ENCODE measurements at regions not wholly inside any gene's neighbourhood (a gene's known extent, or its start where the extent isn't known, plus 50 kb on each side); places are given as distances from the start of the nearest gene placed in this dataset.

DNA sequence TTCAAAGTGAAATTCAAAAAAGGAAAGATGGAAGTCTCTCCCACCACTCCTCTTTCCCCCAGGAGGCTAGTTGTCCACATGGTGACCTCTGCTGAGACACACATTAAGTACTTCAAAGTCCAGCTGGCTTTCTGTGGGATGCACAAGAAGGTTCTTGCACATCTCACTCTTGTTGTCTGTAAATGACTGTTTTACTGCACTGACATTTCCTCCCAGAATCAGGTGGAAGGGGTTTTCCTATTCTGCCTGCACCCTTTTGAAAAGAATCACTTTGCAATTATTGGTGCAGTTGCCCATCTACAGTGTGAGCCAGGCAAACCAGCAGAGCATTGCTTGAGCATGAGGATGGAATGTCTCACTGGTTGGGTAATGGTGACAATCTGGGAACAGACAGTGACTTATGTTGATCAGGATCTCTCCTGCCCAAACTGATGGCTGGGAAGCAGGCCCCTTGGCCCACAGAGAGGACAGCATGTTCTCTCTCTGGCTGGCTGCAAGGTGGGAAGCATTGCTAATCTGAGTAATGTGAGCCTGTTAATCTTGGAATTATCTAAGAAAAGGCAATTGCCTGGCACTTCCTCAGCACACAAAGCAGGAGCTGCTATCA lies 347.7 kb upstream of the SATB1 start:
- DNase-seq (ENCODE audit: low spot score), result no peak

DNA sequence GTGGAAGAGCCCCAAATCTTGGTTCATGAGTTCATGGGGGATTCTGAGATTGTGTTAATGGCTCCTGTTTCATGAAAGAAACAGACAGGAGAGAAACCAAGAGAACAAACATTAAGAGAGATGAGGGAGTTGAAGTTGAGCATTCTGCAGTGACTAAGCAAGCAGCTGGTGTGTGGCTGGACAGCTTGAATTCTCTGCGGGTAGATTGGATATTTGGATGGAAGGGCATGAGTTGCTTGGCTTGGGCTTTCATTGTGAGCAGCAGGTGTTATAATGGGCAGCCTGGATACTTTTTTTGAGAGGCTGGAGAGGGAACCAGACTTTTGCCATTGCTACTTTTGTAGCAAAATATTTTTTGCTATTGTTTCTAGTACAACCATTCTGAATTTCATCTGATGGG lies 346.8 kb upstream of the SATB1 start:
- DNase-seq (ENCODE audit: low spot score), result no peak

GRCh38 chr3:18770800-18771199 lies 345.7 kb upstream of the SATB1 start:
- DNase-seq (ENCODE audit: low spot score), result no peak

- no peak for DNase-seq (ENCODE audit: low spot score)
Observed at GRCh38 chr3:18767756-18768303, 342.7 kb upstream of the SATB1 start.

- DNase-seq (ENCODE audit: low spot score), result no peak
Observed at GRCh38 chr3:18766974-18767373, 341.8 kb upstream of the SATB1 start.

- DNase-seq (ENCODE audit: low spot score), result no peak
Observed at GRCh38 chr3:18765662-18766061, 340.5 kb upstream of the SATB1 start.

DNA sequence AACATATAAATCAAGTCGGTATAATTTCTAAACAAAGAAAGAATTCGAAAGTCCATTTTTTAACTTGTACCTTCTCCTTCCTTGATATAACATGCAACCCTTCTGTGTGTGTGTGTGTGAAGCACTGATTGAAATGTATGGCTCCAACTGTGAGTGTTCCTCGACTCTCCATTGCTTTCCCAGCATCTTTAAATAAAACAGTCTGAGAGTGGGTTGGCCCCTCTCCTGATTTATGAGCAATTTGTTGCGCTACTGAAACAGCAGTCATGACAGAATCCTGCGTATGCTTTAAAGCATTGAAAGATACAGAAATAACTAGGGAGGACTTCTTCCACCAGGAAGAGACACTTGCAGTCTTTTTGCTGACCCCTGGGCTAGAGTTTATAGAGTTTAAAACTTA lies 340.0 kb upstream of the SATB1 start:
- no peak for DNase-seq (ENCODE audit: low spot score)

DNA sequence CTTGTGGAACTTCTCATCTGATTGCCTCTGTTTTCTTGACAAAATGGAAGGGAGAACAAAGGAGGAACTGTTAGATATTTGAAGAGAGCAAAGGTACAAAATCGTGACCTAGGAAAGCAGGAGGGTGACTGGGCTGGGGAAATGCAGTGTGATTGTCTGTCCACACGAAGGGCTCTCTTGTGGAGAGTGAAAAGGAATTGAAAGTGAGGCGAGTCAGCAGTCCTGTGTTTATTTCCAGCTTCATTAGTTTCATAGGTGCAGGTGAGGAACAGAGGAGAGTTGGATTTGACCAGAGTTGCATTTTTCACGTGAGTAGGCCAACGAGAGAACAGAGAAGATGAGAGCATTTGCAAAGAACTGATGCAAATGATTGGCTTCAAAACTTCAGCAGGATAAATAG lies 336.4 kb upstream of the SATB1 start:
- DNase-seq (ENCODE audit: low spot score), result no peak

DNA sequence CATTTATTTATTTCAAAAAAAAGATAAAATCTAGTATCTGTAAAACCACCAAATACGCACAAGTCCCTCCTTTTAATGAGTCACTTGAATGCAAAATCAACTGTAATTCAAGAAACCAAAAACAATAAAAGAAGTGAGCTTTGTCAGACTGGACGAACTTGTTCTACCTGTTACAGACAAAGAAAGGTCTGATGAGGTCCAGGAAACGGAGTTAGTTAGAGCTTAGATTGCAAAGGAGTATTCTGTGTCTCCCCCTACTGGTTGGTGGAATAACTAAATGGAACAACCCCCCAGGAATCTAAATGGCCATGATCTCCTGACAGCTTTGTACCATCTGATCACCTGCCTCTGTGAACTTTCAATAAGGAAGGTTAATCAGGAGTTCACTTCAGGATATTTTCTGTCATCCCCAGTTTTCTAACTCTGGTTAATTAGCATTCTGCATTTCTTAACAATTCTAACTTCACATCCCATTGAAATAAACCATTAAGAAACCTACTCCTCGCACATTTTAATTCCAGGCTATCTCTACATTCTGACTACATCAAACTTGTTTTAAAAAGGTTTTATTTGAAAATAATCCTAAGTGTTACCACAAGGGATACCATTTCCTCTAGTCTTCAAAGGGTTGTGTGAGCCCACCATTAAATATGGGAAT lies 333.0 kb upstream of the SATB1 start:
- DNase-seq (ENCODE audit: low spot score), result peak; percentile 1

GRCh38 chr3:18757476-18757875 lies 332.3 kb upstream of the SATB1 start:
- no peak for DNase-seq (ENCODE audit: low spot score)

GRCh38 chr3:18752273-18752934 lies 327.3 kb upstream of the SATB1 start:
- DNase-seq (ENCODE audit: low spot score), result no peak

GRCh38 chr3:18751514-18751913 lies 326.4 kb upstream of the SATB1 start:
- no peak for DNase-seq (ENCODE audit: low spot score)

DNA sequence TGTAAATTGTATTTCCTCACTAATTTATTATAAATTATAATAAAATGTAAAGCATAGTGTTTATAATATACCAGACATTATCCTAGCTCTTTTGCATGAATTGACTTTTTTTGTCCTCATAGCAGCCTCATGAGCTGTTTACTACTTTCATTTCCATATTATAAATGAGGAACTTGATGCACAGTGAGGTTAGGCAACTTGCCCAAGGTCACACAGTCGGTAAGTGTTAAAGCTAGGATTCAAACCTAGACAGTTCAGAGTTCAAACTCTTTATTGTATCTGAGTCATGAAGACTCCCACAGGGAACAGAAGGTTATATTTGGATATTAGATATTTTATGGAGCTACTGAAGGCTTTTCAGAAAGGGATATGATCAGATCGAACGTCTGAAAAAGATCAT lies 322.2 kb upstream of the SATB1 start:
- no peak for DNase-seq (ENCODE audit: low spot score)

- DNase-seq (ENCODE audit: low spot score), result no peak
Observed at GRCh38 chr3:18745472-18745871, 320.3 kb upstream of the SATB1 start.

DNA sequence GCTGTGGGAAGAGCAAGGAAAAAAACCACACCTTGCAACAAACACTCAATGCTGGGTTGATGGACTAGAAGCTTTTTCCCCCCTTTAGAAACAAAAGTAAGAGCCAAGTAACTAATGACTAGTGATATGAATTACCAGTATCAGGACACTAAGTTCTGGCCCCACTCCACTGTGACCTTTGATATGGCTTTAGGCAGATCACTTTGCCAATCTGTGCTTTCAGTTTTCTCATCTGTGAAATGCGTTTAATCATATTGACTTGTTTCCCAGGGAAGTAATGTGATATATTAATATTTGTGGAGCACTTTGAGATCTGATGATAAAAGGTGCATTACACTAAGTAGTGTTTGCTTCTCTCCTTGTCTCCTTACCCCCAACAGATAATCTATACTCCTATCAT lies 319.3 kb upstream of the SATB1 start:
- no peak for DNase-seq (ENCODE audit: low spot score)

DNA sequence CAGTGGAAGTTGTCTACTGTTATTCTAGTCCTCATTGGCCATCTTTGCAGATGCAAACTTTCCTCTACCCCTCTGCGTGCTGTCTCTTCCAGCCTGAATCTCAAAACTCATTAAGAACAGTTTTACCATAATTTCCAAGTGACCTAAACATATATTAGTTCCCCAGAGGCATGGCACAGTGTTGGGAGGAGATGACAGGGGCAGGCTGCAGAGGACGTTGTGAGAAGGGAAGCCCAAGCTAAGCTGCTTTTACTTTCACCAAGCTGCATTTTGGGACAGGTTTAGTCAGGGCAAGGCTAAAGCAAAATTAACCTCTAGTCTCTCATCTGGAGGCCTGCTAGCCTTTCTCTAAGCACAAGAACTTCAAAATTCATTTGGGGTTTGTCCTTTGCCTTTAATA lies 318.6 kb upstream of the SATB1 start:
- DNase-seq (ENCODE audit: low spot score), result no peak

GRCh38 chr3:18740631-18741583 lies 315.8 kb upstream of the SATB1 start:
- DNase-seq (ENCODE audit: low spot score), result no peak

DNA sequence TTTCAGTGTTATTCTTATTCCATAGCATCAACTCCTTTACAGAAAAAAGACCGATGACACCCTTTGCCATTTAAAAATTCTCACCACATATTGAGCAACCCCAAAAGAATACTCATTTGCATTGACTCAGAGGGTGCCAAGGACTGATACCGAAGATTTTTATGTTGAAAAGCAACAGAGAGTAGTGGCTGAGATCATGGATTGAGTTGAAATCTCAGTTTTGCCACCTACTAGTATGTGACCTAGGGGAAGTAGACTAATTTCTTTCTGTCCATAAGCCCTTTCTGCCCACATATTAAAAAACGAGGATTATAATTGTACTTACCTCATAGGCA lies 313.9 kb upstream of the SATB1 start:
- no peak for DNase-seq (ENCODE audit: low spot score)

DNA sequence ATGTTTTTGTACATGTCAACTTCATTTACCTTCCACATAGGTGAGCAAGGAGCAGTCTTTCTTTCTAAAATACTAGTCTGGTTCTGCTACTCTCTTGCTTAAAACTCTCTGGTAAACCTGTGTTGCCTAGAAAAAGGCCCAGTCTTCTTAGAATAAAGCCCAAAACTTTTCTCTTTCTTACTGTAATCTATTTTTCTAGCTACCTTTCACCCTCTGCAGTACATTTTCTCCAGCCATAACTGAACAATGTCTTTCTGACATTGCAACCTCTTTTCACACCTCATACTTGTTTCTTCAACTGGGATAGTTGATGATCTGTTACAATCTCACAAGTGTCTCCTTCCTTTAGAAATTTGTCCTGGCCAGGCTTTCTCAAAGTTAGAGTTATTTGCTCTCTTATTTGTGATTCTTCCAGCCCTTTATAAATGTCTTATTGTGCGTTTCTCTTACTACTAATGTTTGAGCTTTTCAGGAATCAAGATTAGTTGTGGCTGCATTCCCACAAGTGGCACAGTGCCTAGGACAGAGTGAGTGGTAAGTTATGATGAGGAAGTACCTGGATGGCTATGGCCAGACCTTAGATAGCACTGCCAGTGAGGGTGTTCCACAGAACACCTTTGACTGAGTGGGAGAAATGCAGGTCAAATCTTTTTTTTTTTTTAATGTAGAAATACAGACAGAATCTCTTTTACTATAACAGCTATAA lies 313.4 kb upstream of the SATB1 start:
- no peak for DNase-seq (ENCODE audit: low spot score)

GRCh38 chr3:18735005-18735404 lies 309.9 kb upstream of the SATB1 start:
- no peak for DNase-seq (ENCODE audit: low spot score)

DNA sequence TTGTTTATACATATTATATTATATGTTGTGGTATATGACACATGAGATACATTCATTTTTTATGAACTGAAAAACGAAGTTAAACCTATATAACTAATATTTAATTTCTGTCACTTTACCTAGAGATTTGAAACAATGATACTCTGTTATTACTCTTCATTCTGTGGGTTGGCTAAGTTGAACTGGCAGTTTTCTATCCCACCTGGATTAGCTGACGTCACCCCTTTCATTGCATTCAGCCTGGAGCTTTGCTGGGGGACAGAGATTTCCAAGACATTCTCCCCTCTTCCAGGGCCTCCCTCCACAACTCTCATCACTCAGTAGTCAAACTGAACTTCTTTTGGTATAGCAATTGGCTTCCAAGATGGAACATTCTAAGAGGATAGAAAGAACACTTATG lies 309.2 kb upstream of the SATB1 start:
- DNase-seq (ENCODE audit: low spot score), result no peak

GRCh38 chr3:18732474-18732873 lies 307.3 kb upstream of the SATB1 start:
- no peak for DNase-seq (ENCODE audit: low spot score)
